ENCODE measurements at regions not wholly inside any gene's neighbourhood (a gene's known extent, or its start where the extent isn't known, plus 50 kb on each side); places are given as distances from the start of the nearest gene placed in this dataset.

- DNase-seq (ENCODE audit: low read depth): no peak
- no peak overlapping the region for H3K4me3 ChIP-seq (ENCODE audit: low read depth, low read length)
- no peak for TF ChIP-seq CTCF (IDR thresholded peaks at IDR 0.05; ENCODE audit: control insufficient read depth, extremely low read depth, insufficient read depth)
These were observed 62.4 kb upstream of the NLK start for GRCh38 chr17:27980043-27980442.

GRCh38 chr17:27981978-27982377 is 60.5 kb upstream of the NLK start:
- H3K4me3 ChIP-seq (ENCODE audit: low read depth, low read length): no peak overlapping the region
- no peak for DNase-seq (ENCODE audit: low read depth)
- no peak for TF ChIP-seq CTCF (IDR thresholded peaks at IDR 0.05; ENCODE audit: control insufficient read depth, extremely low read depth, insufficient read depth)

DNA sequence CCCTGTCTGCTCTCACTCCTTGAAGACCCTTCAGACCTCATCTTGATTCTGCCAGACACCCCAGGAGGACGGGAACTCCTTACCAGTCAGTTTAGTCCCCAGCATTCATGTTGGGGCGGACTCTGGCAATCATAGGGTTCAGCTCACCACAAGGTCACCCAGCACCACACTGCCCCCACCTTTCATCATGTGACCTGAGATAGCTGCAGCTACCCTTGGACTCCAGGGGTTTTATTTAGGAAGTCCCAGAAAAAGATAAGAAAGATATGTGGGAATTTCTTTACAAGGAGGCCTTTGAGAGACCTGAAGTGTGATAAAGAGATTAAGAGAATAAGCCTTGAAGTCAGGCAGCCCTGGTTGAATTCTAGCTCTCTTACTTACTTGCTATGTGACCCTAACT is 59.8 kb upstream of the NLK start:
- no peak overlapping the region for H3K4me3 ChIP-seq (ENCODE audit: low read depth, low read length)
- no peak for TF ChIP-seq CTCF (IDR thresholded peaks at IDR 0.05; ENCODE audit: control insufficient read depth, extremely low read depth, insufficient read depth)
- DNase-seq (ENCODE audit: low read depth): no peak

- no peak for DNase-seq (ENCODE audit: low read depth)
- no peak overlapping the region for H3K4me3 ChIP-seq (ENCODE audit: low read depth, low read length)
- no peak for TF ChIP-seq CTCF (IDR thresholded peaks at IDR 0.05; ENCODE audit: control insufficient read depth, extremely low read depth, insufficient read depth)
These were observed 58.6 kb upstream of the NLK start for GRCh38 chr17:27983853-27984252.

GRCh38 chr17:27984404-27984803 is 58.1 kb upstream of the NLK start:
- no peak overlapping the region for H3K4me3 ChIP-seq (ENCODE audit: low read depth, low read length)
- DNase-seq (ENCODE audit: low read depth): no peak
- TF ChIP-seq CTCF (IDR thresholded peaks at IDR 0.05; ENCODE audit: control insufficient read depth, extremely low read depth, insufficient read depth): no peak

DNA sequence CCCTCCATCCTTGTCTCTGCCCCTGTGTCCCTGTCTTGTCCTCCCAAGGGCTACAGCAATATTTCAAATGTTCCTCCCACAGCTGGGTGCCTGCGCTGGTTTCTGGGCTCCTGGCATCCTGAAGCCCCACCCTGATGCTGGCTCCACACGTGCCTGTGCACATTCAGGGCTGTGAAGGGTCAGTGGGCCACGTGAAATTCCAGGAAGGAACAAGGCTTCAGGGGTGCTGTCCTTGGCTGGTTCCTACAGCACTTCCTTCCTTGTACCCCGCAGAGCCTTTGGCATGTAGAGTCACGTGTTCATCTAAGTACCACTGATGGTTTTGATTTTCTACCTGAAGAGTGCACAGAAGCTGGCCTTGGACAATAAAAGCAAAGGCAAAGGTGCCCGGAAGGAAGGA is 57.7 kb upstream of the NLK start:
- no peak for TF ChIP-seq CTCF (IDR thresholded peaks at IDR 0.05; ENCODE audit: control insufficient read depth, extremely low read depth, insufficient read depth)
- H3K4me3 ChIP-seq (ENCODE audit: low read depth, low read length): no peak overlapping the region
- no peak for DNase-seq (ENCODE audit: low read depth)

DNA sequence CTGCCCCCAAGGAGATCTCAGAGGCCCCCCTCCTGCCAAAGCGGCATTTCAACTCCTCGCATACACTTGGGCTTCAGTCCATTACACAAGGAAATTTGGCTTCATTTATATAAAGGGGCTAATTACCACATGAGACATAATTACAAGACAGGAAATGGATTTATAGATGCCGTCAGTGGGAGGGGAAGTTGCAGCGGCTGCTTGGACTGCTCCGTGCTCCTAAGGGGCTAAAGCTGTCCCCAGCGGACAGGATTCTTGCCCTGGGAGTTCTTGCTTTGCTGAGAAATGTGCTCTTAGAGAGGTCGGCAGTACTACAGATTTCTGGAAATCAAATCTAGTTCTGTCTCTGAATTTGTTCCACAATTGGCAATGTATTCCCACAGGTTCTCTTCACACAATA is 57.2 kb upstream of the NLK start:
- DNase-seq (ENCODE audit: low read depth): no peak
- H3K4me3 ChIP-seq (ENCODE audit: low read depth, low read length): no peak overlapping the region
- no peak for TF ChIP-seq CTCF (IDR thresholded peaks at IDR 0.05; ENCODE audit: control insufficient read depth, extremely low read depth, insufficient read depth)

All from LNCaP clone FGC (cell line).